ENCODE measurements at regions not wholly inside any gene's neighbourhood (a gene's known extent, or its start where the extent isn't known, plus 50 kb on each side); places are given as distances from the start of the nearest gene placed in this dataset.
A peak's percentile ranks its signal among the peaks of the same experiment; 100 is the strongest.

DNA sequence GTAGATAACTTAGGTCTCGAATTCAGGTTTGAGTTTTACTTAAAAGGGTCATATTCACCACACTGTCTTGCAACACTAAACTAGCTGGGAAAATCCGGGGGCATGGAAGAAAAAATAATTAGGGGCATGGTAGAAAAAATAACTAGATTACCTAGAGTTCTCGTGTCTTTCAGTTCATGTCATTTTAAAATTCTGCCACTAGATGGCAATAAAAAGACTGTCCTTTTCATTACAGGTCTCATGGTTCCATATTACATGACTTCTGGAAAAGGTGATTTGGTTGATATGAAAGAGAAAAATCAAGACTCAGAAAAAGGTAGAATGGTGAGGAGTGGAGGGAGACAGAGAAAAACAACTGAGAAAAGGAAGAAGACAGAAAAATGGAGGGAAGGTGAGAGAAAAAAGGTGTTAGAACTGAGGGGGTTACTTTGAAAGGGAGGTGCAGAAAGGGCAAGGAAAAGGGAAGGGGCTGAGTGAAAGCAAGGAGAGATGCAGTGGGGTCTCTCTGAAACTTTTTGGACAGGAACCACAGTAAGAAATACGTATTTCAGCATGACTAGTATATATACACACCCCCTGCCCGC is 299.0 kb downstream of the KLF12 start:
- DNase-seq (ENCODE audit: extremely low read depth, low read depth) = peak; percentile 21
- H3K4me3 ChIP-seq (replicated peaks; ENCODE audit: low read depth, low read length) = no peak overlapping the region
- TF ChIP-seq, protein P1, sequence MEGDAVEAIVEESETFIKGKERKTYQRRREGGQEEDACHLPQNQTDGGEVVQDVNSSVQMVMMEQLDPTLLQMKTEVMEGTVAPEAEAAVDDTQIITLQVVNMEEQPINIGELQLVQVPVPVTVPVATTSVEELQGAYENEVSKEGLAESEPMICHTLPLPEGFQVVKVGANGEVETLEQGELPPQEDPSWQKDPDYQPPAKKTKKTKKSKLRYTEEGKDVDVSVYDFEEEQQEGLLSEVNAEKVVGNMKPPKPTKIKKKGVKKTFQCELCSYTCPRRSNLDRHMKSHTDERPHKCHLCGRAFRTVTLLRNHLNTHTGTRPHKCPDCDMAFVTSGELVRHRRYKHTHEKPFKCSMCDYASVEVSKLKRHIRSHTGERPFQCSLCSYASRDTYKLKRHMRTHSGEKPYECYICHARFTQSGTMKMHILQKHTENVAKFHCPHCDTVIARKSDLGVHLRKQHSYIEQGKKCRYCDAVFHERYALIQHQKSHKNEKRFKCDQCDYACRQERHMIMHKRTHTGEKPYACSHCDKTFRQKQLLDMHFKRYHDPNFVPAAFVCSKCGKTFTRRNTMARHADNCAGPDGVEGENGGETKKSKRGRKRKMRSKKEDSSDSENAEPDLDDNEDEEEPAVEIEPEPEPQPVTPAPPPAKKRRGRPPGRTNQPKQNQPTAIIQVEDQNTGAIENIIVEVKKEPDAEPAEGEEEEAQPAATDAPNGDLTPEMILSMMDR (IDR thresholded peaks at IDR 0.05; ENCODE audit: low read depth, low read length, missing control alignments) = peak; percentile 39

DNA sequence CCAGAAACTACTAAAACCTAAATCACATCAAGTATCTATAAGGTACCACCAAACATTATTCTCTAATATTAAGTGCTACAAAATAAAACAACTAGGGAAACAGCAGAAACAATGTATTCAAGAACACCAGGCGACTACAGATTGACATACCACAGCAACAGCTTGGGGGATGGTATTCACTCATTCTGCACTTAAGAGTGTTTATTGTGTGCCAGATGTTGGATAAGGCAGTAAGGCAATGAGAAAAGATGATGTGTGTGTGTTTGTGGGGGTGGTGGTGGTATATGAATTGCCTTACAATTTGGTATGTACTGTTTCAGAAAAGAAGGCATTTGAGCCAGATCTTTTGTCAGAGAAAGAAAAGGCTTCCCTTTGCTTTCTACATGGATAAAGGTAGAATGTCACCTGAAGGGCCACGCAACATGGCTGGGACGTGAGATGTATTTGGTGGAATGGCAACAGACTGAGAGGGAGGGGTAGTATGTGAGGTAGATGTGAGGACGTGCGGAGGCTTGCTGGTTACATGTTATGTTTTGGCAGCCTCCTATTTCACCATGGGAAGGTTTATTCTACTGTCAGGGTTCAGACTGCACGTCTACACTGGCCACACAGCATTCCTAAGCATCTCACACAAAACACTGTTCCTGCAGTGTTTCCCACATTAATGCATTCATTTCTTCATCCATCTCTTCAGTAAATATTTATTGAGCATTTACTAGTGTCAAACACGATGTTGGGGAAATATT is 300.7 kb downstream of the KLF12 start:
- TF ChIP-seq, protein P1 (IDR thresholded peaks at IDR 0.05; ENCODE audit: low read depth, low read length, missing control alignments) = no peak
- H3K4me3 ChIP-seq (replicated peaks; ENCODE audit: low read depth, low read length) = no peak overlapping the region
- peak; percentile 7 for DNase-seq (ENCODE audit: extremely low read depth, low read depth)

DNA sequence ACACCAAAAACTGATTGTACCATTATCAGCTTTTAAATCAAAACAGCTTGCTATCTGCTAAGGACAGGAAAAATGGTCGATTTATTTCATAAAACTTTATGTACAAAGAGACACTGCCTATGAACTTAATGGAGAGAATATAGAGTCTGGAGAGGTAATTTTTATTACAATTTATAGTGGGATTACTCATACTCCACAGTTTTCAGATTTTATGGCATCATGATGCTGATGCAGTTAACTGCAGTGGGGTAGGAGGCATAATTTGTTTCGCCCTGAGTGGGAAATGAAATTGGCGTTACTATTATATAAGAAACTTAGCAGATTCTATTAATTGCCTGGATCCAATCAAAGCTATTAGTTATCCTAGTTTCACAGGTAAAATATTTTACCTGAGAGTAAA is 301.4 kb downstream of the KLF12 start:
- no peak overlapping the region for H3K4me3 ChIP-seq (replicated peaks; ENCODE audit: low read depth, low read length)
- TF ChIP-seq, protein P1 (IDR thresholded peaks at IDR 0.05; ENCODE audit: low read depth, low read length, missing control alignments) = no peak
- DNase-seq (ENCODE audit: extremely low read depth, low read depth) = no peak

DNA sequence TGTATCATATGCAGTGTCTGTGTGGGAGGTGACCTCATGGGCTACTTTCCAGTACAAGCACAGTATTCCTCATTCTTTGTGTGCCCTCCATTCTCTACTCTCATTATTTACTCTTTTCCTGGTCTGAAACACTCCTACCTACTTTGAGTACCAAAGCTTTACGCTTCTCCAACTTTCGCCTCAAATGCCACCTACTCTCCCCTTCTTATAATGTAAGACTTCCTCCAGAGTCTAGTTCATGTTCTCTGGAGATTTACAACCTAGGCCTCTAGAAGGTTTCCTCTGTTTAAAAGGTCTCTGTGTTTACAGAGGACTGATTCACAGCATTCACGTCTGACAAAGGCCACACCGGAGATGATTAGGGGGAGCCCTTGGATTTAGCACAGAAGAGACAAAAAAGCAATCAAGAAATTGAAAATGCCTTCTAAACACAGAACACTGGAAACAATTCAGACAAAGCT is 302.0 kb downstream of the KLF12 start:
- H3K4me3 ChIP-seq (replicated peaks; ENCODE audit: low read depth, low read length) = no peak overlapping the region
- DNase-seq (ENCODE audit: extremely low read depth, low read depth) = no peak
- TF ChIP-seq, protein P1 (IDR thresholded peaks at IDR 0.05; ENCODE audit: low read depth, low read length, missing control alignments) = no peak

DNA sequence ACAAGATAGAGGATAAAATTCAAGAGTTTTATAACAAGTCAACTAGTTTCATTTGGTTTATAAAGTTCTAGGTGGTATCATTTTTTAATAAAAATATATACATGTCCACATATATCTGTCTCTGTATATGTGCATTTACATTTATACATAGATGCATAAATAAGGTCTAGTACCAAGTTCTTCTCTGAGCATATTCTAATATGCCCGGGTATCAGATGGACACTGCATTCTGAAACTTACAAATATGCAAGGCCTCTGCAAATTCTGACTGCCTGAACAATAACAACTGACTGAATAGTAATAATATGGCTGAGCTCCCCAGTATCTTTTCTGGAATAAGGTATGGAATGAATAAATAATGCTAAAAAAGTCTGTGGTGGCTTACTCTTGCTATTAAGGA is 304.8 kb downstream of the KLF12 start:
- no peak overlapping the region for H3K4me3 ChIP-seq (replicated peaks; ENCODE audit: low read depth, low read length)
- TF ChIP-seq, protein P1 (IDR thresholded peaks at IDR 0.05; ENCODE audit: low read depth, low read length, missing control alignments) = no peak
- DNase-seq (ENCODE audit: extremely low read depth, low read depth) = no peak

DNA sequence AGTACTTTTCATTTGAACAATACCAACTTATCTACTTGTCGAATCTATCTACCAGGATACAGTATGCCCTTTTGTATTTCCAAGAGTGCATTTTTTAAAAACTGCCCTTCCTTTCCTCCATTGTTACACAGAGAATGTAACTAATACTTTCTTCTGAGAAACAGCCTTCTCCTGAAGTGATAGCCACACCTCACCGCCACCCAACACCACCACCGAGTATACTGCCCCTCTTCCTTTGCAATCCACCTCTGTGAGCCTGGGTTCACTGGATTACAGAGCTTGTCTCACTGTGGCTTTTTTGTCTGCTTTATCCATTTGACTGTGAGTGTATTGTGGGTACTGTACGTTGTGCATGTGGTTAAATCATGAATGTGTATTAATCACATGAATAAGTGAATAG is 305.4 kb downstream of the KLF12 start:
- no peak for DNase-seq (ENCODE audit: extremely low read depth, low read depth)
- H3K4me3 ChIP-seq (replicated peaks; ENCODE audit: low read depth, low read length) = no peak overlapping the region
- TF ChIP-seq, protein P1 (IDR thresholded peaks at IDR 0.05; ENCODE audit: low read depth, low read length, missing control alignments) = no peak

Measured in HFF-Myc (cell line).